A549 (cell line): ENCODE measurements at regions not wholly inside any gene's neighbourhood (a gene's known extent, or its start where the extent isn't known, plus 50 kb on each side); places are given as distances from the start of the nearest gene placed in this dataset.

Source experiments
- ATAC-seq, 2 experiments: fragments of 200-7000 bp in 1 of 2; fragments of >200 bp in 1 of 2; cut with Nextera tagmentation in 1 of 2; cut with Tn5 transposase in 1 of 2; 3 replicates each; pipeline versions ENCODE4 v1.8.0 to v1.9.1; 2018 to 2020; ENCODE audit warnings: mild to moderate bottlenecking in 1 of 2, moderate library complexity in 1 of 2
- CTCF ChIA-PET: fragments of 300-600 bp; sonication (Branson Sonifier 250); formaldehyde crosslinking; extraction: SDS; loops from one replicate; lab custom pipeline; 2021; ENCODE audit warnings: antibody characterized with exemption, inconsistent platforms; lab: Yijun Ruan, JAX
- POLR2A ChIA-PET: fragments of 350-600 bp; formaldehyde crosslinking; extraction: SDS; loops from one replicate; lab custom pipeline; 2021; ENCODE audit warnings: antibody characterized with exemption, inconsistent platforms; lab: Yijun Ruan, JAX
- DNase-seq, 2 experiments: peaks; one replicate each; pipeline versions ENCODE4 v3.0.0 to v3.0.0-alpha.2; 2011 to 2016; ENCODE audit warnings: low read depth in 1 of 2, low spot score in 1 of 2
- FAIRE-seq: peaks from 2 replicates; lab custom pipeline; 2011; peaks lifted over from hg19 to GRCh38; lab: Jason Lieb, UNC
- H3K27ac ChIP-seq, 2 experiments: fragments of >200 bp; sonication (Bioruptor Twin); formaldehyde crosslinking; 3 replicates each; pipeline ENCODE4 v1.5.1; 2016 to 2017
- H3K4me1 ChIP-seq: fragments of >200 bp; sonication (Bioruptor Twin); formaldehyde crosslinking; 3 replicates; pipeline ENCODE4 v1.6.1; 2016
- H3K4me2 ChIP-seq: fragments of >200 bp; sonication (Bioruptor Twin); formaldehyde crosslinking; 3 replicates; pipeline ENCODE4 v1.6.1; 2016
- H3K4me3 ChIP-seq: fragments of >200 bp; sonication (Bioruptor Twin); formaldehyde crosslinking; 3 replicates; pipeline ENCODE4 v1.5.1; 2016
- H3K9me3 ChIP-seq: fragments of >200 bp; sonication (Bioruptor Twin); formaldehyde crosslinking; 3 replicates; pipeline ENCODE4 v1.6.1; 2016
- ATOH8 ChIP-seq: fragments of 250-450 bp; sonication (Bioruptor Pico); IDR thresholded peaks from 2 replicates; pipeline ENCODE4 v1.5.0; 2020; ENCODE audit warnings: low read depth, mild to moderate bottlenecking, moderate library complexity
- BHLHE40 ChIP-seq: IDR thresholded peaks from 2 replicates; pipeline ENCODE4 v1.6.1; 2012; ENCODE audit warnings: low read depth, low read length, inconsistent platforms
- CEBPB ChIP-seq, 2 experiments: fragments of >200 bp in 1 of 2; sonication (Bioruptor Twin) in 1 of 2; formaldehyde crosslinking in 1 of 2; IDR thresholded peaks; 2 replicates each; pipeline ENCODE4 v1.6.1; 2012 to 2016
- CHD2 ChIP-seq: fragments of 150-350 bp; IDR thresholded peaks from 2 replicates; pipeline ENCODE4 v1.6.1; 2014; ENCODE audit warnings: low read length; ENCODE audit not compliant: partially characterized antibody
- EHMT2 ChIP-seq: fragments of 200-600 bp; sonication (generic); IDR thresholded peaks from 2 replicates; pipeline ENCODE4 v1.6.1; 2016; ENCODE audit warnings: antibody characterized with exemption, low read depth, mild to moderate bottlenecking, moderate library complexity
- ESRRA ChIP-seq: fragments of 150-350 bp; IDR thresholded peaks from 2 replicates; pipeline ENCODE4 v1.6.1; 2014; ENCODE audit warnings: mild to moderate bottlenecking, low read length, borderline replicate concordance
- FOSL2 ChIP-seq, 2 experiments: fragments of 450-650 bp in 1 of 2; fragments of >200 bp in 1 of 2; sonication (Bioruptor Twin) in 1 of 2; formaldehyde crosslinking; IDR thresholded peaks; 2 replicates each; pipeline versions ENCODE4 v1.5.0 to v1.6.1; 2016 to 2020; ENCODE audit warnings: mild to moderate bottlenecking in 1 of 2, moderate library complexity in 1 of 2
- FOXS1 ChIP-seq: fragments of 250-450 bp; sonication (Bioruptor Pico); IDR thresholded peaks from 2 replicates; pipeline ENCODE4 v1.5.0; 2020; ENCODE audit warnings: mild to moderate bottlenecking, moderate library complexity
- HDAC2 ChIP-seq: fragments of 200-600 bp; sonication (generic); IDR thresholded peaks from 2 replicates; pipeline ENCODE4 v1.6.1; 2016
- HES2 ChIP-seq: fragments of >200 bp; sonication (Bioruptor Twin); formaldehyde crosslinking; IDR thresholded peaks from 2 replicates; pipeline ENCODE4 v1.6.1; 2016
- HOXB5 ChIP-seq: fragments of 250-450 bp; sonication (Bioruptor Pico); IDR thresholded peaks from 2 replicates; pipeline ENCODE4 v1.5.0; 2020; ENCODE audit warnings: mild to moderate bottlenecking, moderate library complexity
- MAFK ChIP-seq: fragments of 450-650 bp; IDR thresholded peaks from 2 replicates; pipeline ENCODE4 v1.6.1; 2014; ENCODE audit not compliant: partially characterized antibody
- NPAS2 ChIP-seq: fragments of 250-450 bp; sonication (Bioruptor Pico); IDR thresholded peaks from 2 replicates; pipeline ENCODE4 v1.8.0; 2022; ENCODE audit warnings: mild to moderate bottlenecking, moderate library complexity, borderline replicate concordance
- REST ChIP-seq: fragments of 200-600 bp; sonication (generic); IDR thresholded peaks from 2 replicates; pipeline ENCODE4 v1.6.1; 2016; ENCODE audit warnings: antibody characterized with exemption, mild to moderate bottlenecking, moderate library complexity
- TP53 ChIP-seq: fragments of 250-450 bp; sonication (Bioruptor Pico); IDR thresholded peaks from 2 replicates; pipeline ENCODE4 v1.5.0; 2021; ENCODE audit warnings: mild to moderate bottlenecking, moderate library complexity
- ZNF302 ChIP-seq: fragments of 250-450 bp; sonication (Bioruptor Pico); IDR thresholded peaks from 2 replicates; pipeline ENCODE4 v1.9.0; 2021; ENCODE audit warnings: inconsistent platforms, mild to moderate bottlenecking, moderate library complexity
- WGBS: methylation state at CpG from one replicate; pipeline ENCODE4 v1.1.6; 2017; ENCODE audit errors: missing lambda C conversion rate; 5-methylcytosine and 5-hydroxymethylcytosine counted together

- no peak for DNase-seq
- Histone ChIP-seq H3K4me1 (no peaks in the 10 kb centered on the region), H3K4me2 (no peak overlapping the region), H3K4me3 (no peak overlapping the region), H3K27ac (no peak overlapping the region), H3K9me3 (0 out of 3 replicates have a peak, but pooled peaks cover 2% of the 10 kb centered on the region)
- POLR2A ChIA-PET, result no interaction called here
- no peak for ATAC-seq
- no peak for FAIRE-seq
- WGBS, result 35% methylated on average over 2 of the region's 2 CpGs
- CTCF ChIA-PET, result no interaction called here
- TF ChIP-seq HOXB5 (CRISPR knock-in tag), result no peak
Measured at GRCh38 chr2:33984131-33984530, 385.0 kb upstream of the FAM98A start.

- Histone ChIP-seq H3K9me3 (0 out of 3 replicates have a peak, but pooled peaks cover 2% of the 10 kb centered on the region), H3K4me3 (no peak overlapping the region), H3K27ac (no peak overlapping the region), H3K4me1 (no peaks in the 10 kb centered on the region), H3K4me2 (no peak overlapping the region)
- ChIA-PET CTCF (interaction anchor here (1.2 kb wide), 1 partner anchor 12 kb away, joined by 3 read pairs; no protein-coding TSS in a partner anchor), POLR2A (no interaction called here)
- TF ChIP-seq ZNF302 (CRISPR knock-in tag), result no peak
- 3% methylated on average over 3 of the region's 3 CpGs for WGBS
- ATAC-seq (no peak), DNase-seq (no peak), FAIRE-seq (no peak)
Measured at GRCh38 chr2:33978471-33978870, 379.4 kb upstream of the FAM98A start.

GRCh38 chr2:33975498-33975897 lies 376.4 kb upstream of the FAM98A start:
- no peak for FAIRE-seq

GRCh38 chr2:33967103-33967502 lies 368.0 kb upstream of the FAM98A start:
- H3K4me3 ChIP-seq, result no peak overlapping the region
- H3K9me3 ChIP-seq, result no peaks in the 10 kb centered on the region
- no peak overlapping the region for H3K27ac ChIP-seq
- no peak overlapping the region for H3K4me2 ChIP-seq
- WGBS, result 28% methylated on average over 4 of the region's 4 CpGs
- no peak for DNase-seq
- FAIRE-seq, result no peak
- ChIA-PET POLR2A (no interaction called here), CTCF (no interaction called here)
- TF ChIP-seq NPAS2 (CRISPR knock-in tag) (no peak), CEBPB (IDR thresholded peaks at IDR 0.05) (peak; percentile 42 to 59; a peak in 1 of 4 replicates)
- ATAC-seq, result no peak
- no peaks in the 10 kb centered on the region for H3K4me1 ChIP-seq

More at GRCh38 chr2:33975498-33975897, 376.4 kb upstream of the FAM98A start:
- DNase-seq (no peak), ATAC-seq (no peak)
- 46% methylated on average over 3 of the region's 3 CpGs for WGBS
- Histone ChIP-seq H3K4me1 (no peaks in the 10 kb centered on the region), H3K9me3 (no peaks in the 10 kb centered on the region), H3K4me2 (no peak overlapping the region), H3K27ac (no peak overlapping the region), H3K4me3 (no peak overlapping the region)
- CTCF ChIA-PET, result no interaction called here
- POLR2A ChIA-PET, result no interaction called here
- TF ChIP-seq MAFK, result peak; percentile 83
- no peak for TF ChIP-seq BHLHE40

GRCh38 chr2:33958591-33958990 lies 359.5 kb upstream of the FAM98A start:
- Histone ChIP-seq H3K27ac (no peak overlapping the region), H3K4me2 (no peak overlapping the region), H3K4me3 (no peak overlapping the region)
- ChIA-PET POLR2A (no interaction called here), CTCF (no interaction called here)
- DNase-seq (no peak), ATAC-seq (no peak)
- 8% methylated on average over 5 of the region's 5 CpGs for WGBS
- TF ChIP-seq ESRRA (no peak), EHMT2 (no peak), CHD2 (no peak), ATOH8 (CRISPR knock-in tag) (no peak), BHLHE40 (no peak), HES2 (no peak), HDAC2 (no peak), REST (no peak), FOXS1 (CRISPR knock-in tag) (no peak), TP53 (CRISPR knock-in tag) (no peak), FOSL2 (IDR thresholded peaks at IDR 0.05) (no peak), FOSL2 (CRISPR knock-in tag; IDR thresholded peaks at IDR 0.05) (no peak)
- TF ChIP-seq, all 56 proteins: peak for 0
- no peak for FAIRE-seq
- no peaks in the 10 kb centered on the region for H3K4me1 ChIP-seq
- no peaks in the 10 kb centered on the region for H3K9me3 ChIP-seq
